ENCODE measurements at regions not wholly inside any gene's neighbourhood (a gene's known extent, or its start where the extent isn't known, plus 50 kb on each side); places are given as distances from the start of the nearest gene placed in this dataset.

- TF ChIP-seq CTCF (IDR thresholded peaks at IDR 0.05; ENCODE audit: borderline replicate concordance, control extremely low read depth, extremely low read depth, insufficient read depth, missing control alignments): no peak
- in situ Hi-C loops (cut with MboI; ENCODE audit: low sequenced_read_pairs, unreplicated experiment): no loop called here
- DNase-seq (ENCODE audit: low spot score): no peak
Observed at GRCh38 chr19:30307191-30307974, 64.8 kb upstream of the ZNF536 start.

- TF ChIP-seq CTCF (IDR thresholded peaks at IDR 0.05; ENCODE audit: borderline replicate concordance, control extremely low read depth, extremely low read depth, insufficient read depth, missing control alignments): no peak
- in situ Hi-C loops (cut with MboI; ENCODE audit: low sequenced_read_pairs, unreplicated experiment): no loop called here
- no peak for DNase-seq (ENCODE audit: low spot score)
Observed at GRCh38 chr19:30309176-30309575, 63.0 kb upstream of the ZNF536 start.

GRCh38 chr19:30309905-30310601 lies 62.1 kb upstream of the ZNF536 start:
- in situ Hi-C loops (cut with MboI; ENCODE audit: low sequenced_read_pairs, unreplicated experiment): no loop called here
- DNase-seq (ENCODE audit: low spot score): no peak
- no peak for TF ChIP-seq CTCF (IDR thresholded peaks at IDR 0.05; ENCODE audit: borderline replicate concordance, control extremely low read depth, extremely low read depth, insufficient read depth, missing control alignments)

GRCh38 chr19:30310602-30311263 lies 61.5 kb upstream of the ZNF536 start:
- in situ Hi-C loops (cut with MboI; ENCODE audit: low sequenced_read_pairs, unreplicated experiment): no loop called here
- DNase-seq (ENCODE audit: low spot score): no peak
- TF ChIP-seq CTCF (IDR thresholded peaks at IDR 0.05; ENCODE audit: borderline replicate concordance, control extremely low read depth, extremely low read depth, insufficient read depth, missing control alignments): no peak

GRCh38 chr19:30311911-30312310 lies 60.3 kb upstream of the ZNF536 start:
- no peak for DNase-seq (ENCODE audit: low spot score)
- in situ Hi-C loops (cut with MboI; ENCODE audit: low sequenced_read_pairs, unreplicated experiment): no loop called here
- no peak for TF ChIP-seq CTCF (IDR thresholded peaks at IDR 0.05; ENCODE audit: borderline replicate concordance, control extremely low read depth, extremely low read depth, insufficient read depth, missing control alignments)

- DNase-seq (ENCODE audit: low spot score): no peak
- no peak for TF ChIP-seq CTCF (IDR thresholded peaks at IDR 0.05; ENCODE audit: borderline replicate concordance, control extremely low read depth, extremely low read depth, insufficient read depth, missing control alignments)
- in situ Hi-C loops (cut with MboI; ENCODE audit: low sequenced_read_pairs, unreplicated experiment): no loop called here
Observed at GRCh38 chr19:30312582-30313352, 59.4 kb upstream of the ZNF536 start.
